Astrocyte (in vitro differentiated cells and primary cell): ENCODE measurements at regions not wholly inside any gene's neighbourhood (a gene's known extent, or its start where the extent isn't known, plus 50 kb on each side); places are given as distances from the start of the nearest gene placed in this dataset.

Source experiments
- DNase-seq: peaks from one replicate; pipeline ENCODE4 v3.0.0-alpha.2; 2010; ENCODE audit warnings: low read depth
- FAIRE-seq: peaks from 2 replicates; lab custom pipeline; 2011; peaks lifted over from hg19 to GRCh38; lab: Jason Lieb, UNC
- H2AFZ ChIP-seq: 2 replicates; pipeline ENCODE4 v1.6.0; 2012; ENCODE audit warnings: low read depth, low read length, inconsistent platforms
- H3K27ac ChIP-seq: 2 replicates; pipeline ENCODE4 v1.5.1; 2011; ENCODE audit warnings: low read depth, low read length, inconsistent platforms
- H3K27me3 ChIP-seq: 2 replicates; pipeline ENCODE4 v1.6.0; 2011; ENCODE audit warnings: low read length, inconsistent platforms; ENCODE audit not compliant: insufficient read depth
- H3K36me3 ChIP-seq: 2 replicates; pipeline ENCODE4 v1.5.1; 2011; ENCODE audit warnings: low read length, inconsistent platforms; ENCODE audit not compliant: insufficient read depth
- H3K4me1 ChIP-seq: 2 replicates; pipeline ENCODE4 v1.5.1; 2011; ENCODE audit warnings: low read length, inconsistent platforms; ENCODE audit not compliant: insufficient read depth
- H3K4me2 ChIP-seq: 2 replicates; pipeline ENCODE4 v1.6.0; 2012; ENCODE audit warnings: low read length, inconsistent platforms
- H3K4me3 ChIP-seq: 2 replicates; pipeline ENCODE4 v1.5.1; 2011; ENCODE audit warnings: low read depth, mild to moderate bottlenecking, low read length, inconsistent platforms; ENCODE audit not compliant: insufficient read depth
- H3K79me2 ChIP-seq: 2 replicates; pipeline ENCODE4 v1.6.0; 2012; ENCODE audit warnings: mild to moderate bottlenecking, low read length, inconsistent platforms; ENCODE audit not compliant: insufficient read depth
- H3K9ac ChIP-seq: 2 replicates; pipeline ENCODE4 v1.6.0; 2012; ENCODE audit warnings: mild to moderate bottlenecking, low read length, inconsistent platforms
- H3K9me3 ChIP-seq: 2 replicates; pipeline ENCODE4 v1.5.1; 2012; ENCODE audit warnings: low read depth, mild to moderate bottlenecking, low read length, inconsistent platforms; ENCODE audit not compliant: insufficient read depth
- H4K20me1 ChIP-seq: 2 replicates; pipeline ENCODE4 v1.6.0; 2012; ENCODE audit warnings: low read length, inconsistent platforms; ENCODE audit not compliant: insufficient read depth
- H3K27ac Mint-ChIP-seq: one replicate; pipeline ENCODE4 v1.8.0; 2021; ENCODE audit warnings: mild to moderate bottlenecking, mixed read lengths; ENCODE audit not compliant: unreplicated experiment
- H3K27me3 Mint-ChIP-seq: one replicate; pipeline ENCODE4 v1.8.0; 2021; ENCODE audit warnings: low read depth, mixed read lengths; ENCODE audit not compliant: unreplicated experiment
- H3K36me3 Mint-ChIP-seq: one replicate; pipeline ENCODE4 v1.8.0; 2021; ENCODE audit warnings: low read depth, mixed read lengths; ENCODE audit not compliant: unreplicated experiment
- H3K4me1 Mint-ChIP-seq: one replicate; pipeline ENCODE4 v1.8.0; 2021; ENCODE audit warnings: low read depth, mixed read lengths; ENCODE audit not compliant: unreplicated experiment
- H3K4me3 Mint-ChIP-seq: one replicate; pipeline ENCODE4 v1.8.0; 2021; ENCODE audit warnings: mild to moderate bottlenecking, moderate library complexity, mixed read lengths; ENCODE audit not compliant: unreplicated experiment
- H3K9me3 Mint-ChIP-seq: one replicate; pipeline ENCODE4 v1.8.0; 2021; ENCODE audit warnings: mild to moderate bottlenecking, mixed read lengths; ENCODE audit not compliant: unreplicated experiment
- EZH2 ChIP-seq: IDR thresholded peaks from 2 replicates; pipeline ENCODE4 v1.6.1; 2012; ENCODE audit warnings: mild to moderate bottlenecking, low read length, inconsistent platforms; ENCODE audit not compliant: insufficient read depth
- TF ChIP-seq, protein P1 (sequence below): IDR thresholded peaks from 2 replicates; pipeline ENCODE4 v1.5.1; 2011; ENCODE audit warnings: low read depth, mild to moderate bottlenecking, inconsistent platforms, low read length, moderate library complexity; ENCODE audit not compliant: insufficient read depth

- FAIRE-seq (no peak), DNase-seq (no peak)
- H3K9me3 ChIP-seq, result no peaks in the 10 kb centered on the region
- H3K4me2 ChIP-seq, result no peak overlapping the region
- no peak overlapping the region for H3K4me3 ChIP-seq
- TF ChIP-seq EZH2, result no peak
- TF ChIP-seq, protein P1, sequence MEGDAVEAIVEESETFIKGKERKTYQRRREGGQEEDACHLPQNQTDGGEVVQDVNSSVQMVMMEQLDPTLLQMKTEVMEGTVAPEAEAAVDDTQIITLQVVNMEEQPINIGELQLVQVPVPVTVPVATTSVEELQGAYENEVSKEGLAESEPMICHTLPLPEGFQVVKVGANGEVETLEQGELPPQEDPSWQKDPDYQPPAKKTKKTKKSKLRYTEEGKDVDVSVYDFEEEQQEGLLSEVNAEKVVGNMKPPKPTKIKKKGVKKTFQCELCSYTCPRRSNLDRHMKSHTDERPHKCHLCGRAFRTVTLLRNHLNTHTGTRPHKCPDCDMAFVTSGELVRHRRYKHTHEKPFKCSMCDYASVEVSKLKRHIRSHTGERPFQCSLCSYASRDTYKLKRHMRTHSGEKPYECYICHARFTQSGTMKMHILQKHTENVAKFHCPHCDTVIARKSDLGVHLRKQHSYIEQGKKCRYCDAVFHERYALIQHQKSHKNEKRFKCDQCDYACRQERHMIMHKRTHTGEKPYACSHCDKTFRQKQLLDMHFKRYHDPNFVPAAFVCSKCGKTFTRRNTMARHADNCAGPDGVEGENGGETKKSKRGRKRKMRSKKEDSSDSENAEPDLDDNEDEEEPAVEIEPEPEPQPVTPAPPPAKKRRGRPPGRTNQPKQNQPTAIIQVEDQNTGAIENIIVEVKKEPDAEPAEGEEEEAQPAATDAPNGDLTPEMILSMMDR, result no peak
- H3K36me3 ChIP-seq, result no peaks in the 10 kb centered on the region
- no peaks in the 10 kb centered on the region for H3K27me3 Mint-ChIP-seq
- peaks cover 10% of the 10 kb centered on the region for H3K36me3 Mint-ChIP-seq
- H3K27ac ChIP-seq, result no peak overlapping the region
- no peak overlapping the region for H3K4me3 Mint-ChIP-seq
- peaks cover 9% of the 10 kb centered on the region for H3K4me1 Mint-ChIP-seq
- no peaks in the 10 kb centered on the region for H4K20me1 ChIP-seq
- H3K27me3 ChIP-seq, result no peaks in the 10 kb centered on the region
- H2AFZ ChIP-seq, result no peak overlapping the region
- H3K4me1 ChIP-seq, result no peaks in the 10 kb centered on the region
- H3K79me2 ChIP-seq, result no peaks in the 10 kb centered on the region
- H3K9me3 Mint-ChIP-seq, result peaks cover 5% of the 10 kb centered on the region
- no peak overlapping the region for H3K9ac ChIP-seq
- no peak overlapping the region for H3K27ac Mint-ChIP-seq
Observed at GRCh38 chr1:232413674-232414073, 216.3 kb downstream of the SIPA1L2 start.

GRCh38 chr1:232409584-232409983, 220.3 kb downstream of the SIPA1L2 start:
- H3K36me3 ChIP-seq, result no peaks in the 10 kb centered on the region
- no peak overlapping the region for H3K4me3 Mint-ChIP-seq

GRCh38 chr1:232407120-232407519, 222.8 kb downstream of the SIPA1L2 start:
- Mint-ChIP-seq H3K27ac (no peak overlapping the region), H3K4me1 (peaks cover 1% of the 10 kb centered on the region), H3K36me3 (peaks cover 5% of the 10 kb centered on the region), H3K9me3 (peaks cover 5% of the 10 kb centered on the region), H3K27me3 (no peaks in the 10 kb centered on the region), H3K4me3 (no peak overlapping the region)
- Histone ChIP-seq H2AFZ (no peak overlapping the region), H3K9ac (no peak overlapping the region), H3K4me2 (no peak overlapping the region), H3K27me3 (no peaks in the 10 kb centered on the region), H3K9me3 (no peaks in the 10 kb centered on the region), H4K20me1 (no peaks in the 10 kb centered on the region), H3K79me2 (no peaks in the 10 kb centered on the region), H3K36me3 (no peaks in the 10 kb centered on the region), H3K4me3 (no peak overlapping the region), H3K27ac (no peak overlapping the region), H3K4me1 (no peaks in the 10 kb centered on the region)
- FAIRE-seq (no peak), DNase-seq (no peak)
- TF ChIP-seq, protein P1, result no peak
- TF ChIP-seq EZH2, result no peak

More at GRCh38 chr1:232409584-232409983, 220.3 kb downstream of the SIPA1L2 start:
- peaks cover 5% of the 10 kb centered on the region for H3K4me1 Mint-ChIP-seq
- no peaks in the 10 kb centered on the region for H3K9me3 ChIP-seq
- no peak overlapping the region for H3K9ac ChIP-seq
- H3K27ac ChIP-seq, result no peak overlapping the region
- peaks cover 2% of the 10 kb centered on the region for H3K36me3 Mint-ChIP-seq
- no peaks in the 10 kb centered on the region for H3K79me2 ChIP-seq
- H3K27ac Mint-ChIP-seq, result no peak overlapping the region
- DNase-seq, result no peak
- H2AFZ ChIP-seq, result no peak overlapping the region
- H3K4me1 ChIP-seq, result no peaks in the 10 kb centered on the region
- peaks cover 5% of the 10 kb centered on the region for H3K9me3 Mint-ChIP-seq
- H4K20me1 ChIP-seq, result no peaks in the 10 kb centered on the region
- no peak overlapping the region for H3K4me2 ChIP-seq
- no peaks in the 10 kb centered on the region for H3K27me3 ChIP-seq
- TF ChIP-seq EZH2, result no peak
- TF ChIP-seq, protein P1, result no peak
- no peak overlapping the region for H3K4me3 ChIP-seq
- FAIRE-seq, result no peak
- H3K27me3 Mint-ChIP-seq, result no peaks in the 10 kb centered on the region
